Activated naive CD8-positive, alpha-beta T cell treated with anti-CD3 and anti-CD28 coated beads, Interleukin-2, amount 10 ng/mL, durations not matched to agents 7 days and 5 days (primary cell): ENCODE measurements at regions not wholly inside any gene's neighbourhood (a gene's known extent, or its start where the extent isn't known, plus 50 kb on each side); places are given as distances from the start of the nearest gene placed in this dataset.

Experiments used
- ATAC-seq: fragments of 150-1000 bp; cut with Tn5 transposase; one replicate; pipeline ENCODE4 v1.10.0; 2021; ENCODE audit warnings: low read depth, moderate library complexity
- POLR2A ChIA-PET: fragments of 350-600 bp; sonication (Branson Sonifier 250); formaldehyde crosslinking; loops from one replicate; lab custom pipeline; 2021; ENCODE audit warnings: antibody characterized with exemption; lab: Charles Lee
- DNase-seq: peaks from one replicate; pipeline ENCODE4 v3.0.0; 2021
- H3K27ac Mint-ChIP-seq: one replicate; pipeline ENCODE4 v1.8.0; 2022; ENCODE audit warnings: mild to moderate bottlenecking, mixed read lengths
- H3K27me3 Mint-ChIP-seq: one replicate; pipeline ENCODE4 v1.8.0; 2022; ENCODE audit warnings: mild to moderate bottlenecking, moderate library complexity, mixed read lengths
- H3K36me3 Mint-ChIP-seq: one replicate; pipeline ENCODE4 v1.8.0; 2021; ENCODE audit warnings: mild to moderate bottlenecking, mixed read lengths
- H3K4me1 Mint-ChIP-seq: one replicate; pipeline ENCODE4 v1.8.0; 2021; ENCODE audit warnings: mixed read lengths
- H3K4me3 Mint-ChIP-seq: one replicate; pipeline ENCODE4 v1.8.0; 2022; ENCODE audit warnings: mild to moderate bottlenecking, moderate library complexity, mixed read lengths
- H3K9me3 Mint-ChIP-seq: one replicate; pipeline ENCODE4 v1.8.0; 2021; ENCODE audit warnings: mixed read lengths

GRCh38 chr7:26486153-26486552 lies 194.5 kb downstream of the SNX10 start:
- no peak overlapping the region for H3K4me3 Mint-ChIP-seq
- POLR2A ChIA-PET, result no interaction called here
- H3K27me3 Mint-ChIP-seq, result peaks cover 10% of the 10 kb centered on the region
- no peaks in the 10 kb centered on the region for H3K4me1 Mint-ChIP-seq
- no peak overlapping the region for H3K27ac Mint-ChIP-seq
- no peaks in the 10 kb centered on the region for H3K9me3 Mint-ChIP-seq
- H3K36me3 Mint-ChIP-seq, result no peaks in the 10 kb centered on the region
- DNase-seq, result no peak
- no peak for ATAC-seq

GRCh38 chr7:26487780-26488515 lies 196.3 kb downstream of the SNX10 start:
- Mint-ChIP-seq H3K4me3 (no peak overlapping the region), H3K4me1 (no peaks in the 10 kb centered on the region), H3K36me3 (no peaks in the 10 kb centered on the region), H3K9me3 (no peaks in the 10 kb centered on the region), H3K27ac (no peak overlapping the region), H3K27me3 (peaks cover 10% of the 10 kb centered on the region)
- ATAC-seq (no peak), DNase-seq (no peak)
- POLR2A ChIA-PET, result no interaction called here

GRCh38 chr7:26489391-26489790 lies 197.7 kb downstream of the SNX10 start:
- ATAC-seq (no peak), DNase-seq (no peak)
- Mint-ChIP-seq H3K27ac (no peak overlapping the region), H3K36me3 (no peaks in the 10 kb centered on the region), H3K4me3 (no peak overlapping the region), H3K4me1 (no peaks in the 10 kb centered on the region), H3K9me3 (no peaks in the 10 kb centered on the region), H3K27me3 (peaks cover 10% of the 10 kb centered on the region)
- POLR2A ChIA-PET, result no interaction called here

GRCh38 chr7:26489906-26490639 lies 198.4 kb downstream of the SNX10 start:
- POLR2A ChIA-PET, result no interaction called here
- Mint-ChIP-seq H3K9me3 (no peaks in the 10 kb centered on the region), H3K36me3 (no peaks in the 10 kb centered on the region), H3K4me3 (no peak overlapping the region), H3K4me1 (no peaks in the 10 kb centered on the region), H3K27ac (no peak overlapping the region), H3K27me3 (peaks cover 11% of the 10 kb centered on the region)
- DNase-seq (no peak), ATAC-seq (no peak)

GRCh38 chr7:26490640-26491624 lies 199.3 kb downstream of the SNX10 start:
- POLR2A ChIA-PET, result no interaction called here
- H3K4me1 Mint-ChIP-seq, result no peaks in the 10 kb centered on the region
- H3K36me3 Mint-ChIP-seq, result no peaks in the 10 kb centered on the region
- H3K27ac Mint-ChIP-seq, result no peak overlapping the region
- no peaks in the 10 kb centered on the region for H3K9me3 Mint-ChIP-seq
- no peak for ATAC-seq
- no peak for DNase-seq
- H3K27me3 Mint-ChIP-seq, result peaks cover 16% of the 10 kb centered on the region
- no peak overlapping the region for H3K4me3 Mint-ChIP-seq

GRCh38 chr7:26492816-26493215 lies 201.2 kb downstream of the SNX10 start:
- POLR2A ChIA-PET, result no interaction called here
- peaks cover 18% of the 10 kb centered on the region for H3K27me3 Mint-ChIP-seq

GRCh38 chr7:26493737-26494428 lies 202.2 kb downstream of the SNX10 start:
- H3K4me1 Mint-ChIP-seq, result no peaks in the 10 kb centered on the region
- no peak for DNase-seq
- H3K27me3 Mint-ChIP-seq, result peaks cover 11% of the 10 kb centered on the region
- no peaks in the 10 kb centered on the region for H3K36me3 Mint-ChIP-seq
- no peak overlapping the region for H3K4me3 Mint-ChIP-seq
- no peak overlapping the region for H3K27ac Mint-ChIP-seq
- POLR2A ChIA-PET, result no interaction called here
- H3K9me3 Mint-ChIP-seq, result no peaks in the 10 kb centered on the region
- no peak for ATAC-seq

More at GRCh38 chr7:26492816-26493215, 201.2 kb downstream of the SNX10 start:
- no peak overlapping the region for H3K27ac Mint-ChIP-seq
- ATAC-seq (no peak), DNase-seq (no peak)
- H3K36me3 Mint-ChIP-seq, result no peaks in the 10 kb centered on the region
- no peak overlapping the region for H3K4me3 Mint-ChIP-seq
- H3K9me3 Mint-ChIP-seq, result no peaks in the 10 kb centered on the region
- H3K4me1 Mint-ChIP-seq, result no peaks in the 10 kb centered on the region

GRCh38 chr7:26495569-26495968 lies 203.9 kb downstream of the SNX10 start:
- no peak overlapping the region for H3K4me3 Mint-ChIP-seq
- no peaks in the 10 kb centered on the region for H3K9me3 Mint-ChIP-seq
- no peaks in the 10 kb centered on the region for H3K36me3 Mint-ChIP-seq
- POLR2A ChIA-PET, result no interaction called here
- H3K27me3 Mint-ChIP-seq, result peaks cover 11% of the 10 kb centered on the region
- H3K27ac Mint-ChIP-seq, result no peak overlapping the region
- no peak for ATAC-seq
- no peaks in the 10 kb centered on the region for H3K4me1 Mint-ChIP-seq
- no peak for DNase-seq

GRCh38 chr7:26497801-26498596 lies 206.3 kb downstream of the SNX10 start:
- Mint-ChIP-seq H3K9me3 (no peaks in the 10 kb centered on the region), H3K27ac (no peak overlapping the region), H3K36me3 (no peaks in the 10 kb centered on the region), H3K27me3 (peaks cover 15% of the 10 kb centered on the region), H3K4me3 (no peak overlapping the region), H3K4me1 (no peaks in the 10 kb centered on the region)
- no peak for ATAC-seq
- POLR2A ChIA-PET, result no interaction called here
- DNase-seq, result no peak

- H3K9me3 Mint-ChIP-seq, result no peaks in the 10 kb centered on the region
- H3K27me3 Mint-ChIP-seq, result peaks cover 20% of the 10 kb centered on the region
- ATAC-seq (no peak), DNase-seq (no peak)
- H3K4me3 Mint-ChIP-seq, result no peak overlapping the region
- POLR2A ChIA-PET, result no interaction called here
- no peaks in the 10 kb centered on the region for H3K4me1 Mint-ChIP-seq
- H3K27ac Mint-ChIP-seq, result no peak overlapping the region
- H3K36me3 Mint-ChIP-seq, result no peaks in the 10 kb centered on the region
Measured at GRCh38 chr7:26499315-26499897, 207.7 kb downstream of the SNX10 start.

- DNase-seq, result no peak
- no peaks in the 10 kb centered on the region for H3K4me1 Mint-ChIP-seq
- no peak overlapping the region for H3K4me3 Mint-ChIP-seq
- no peak for ATAC-seq
- H3K9me3 Mint-ChIP-seq, result no peaks in the 10 kb centered on the region
- no peak overlapping the region for H3K27ac Mint-ChIP-seq
- H3K36me3 Mint-ChIP-seq, result no peaks in the 10 kb centered on the region
- peaks cover 15% of the 10 kb centered on the region for H3K27me3 Mint-ChIP-seq
- POLR2A ChIA-PET, result no interaction called here
Measured at GRCh38 chr7:26500749-26501352, 209.2 kb downstream of the SNX10 start.
